Progenitor cell of endocrine pancreas (in vitro differentiated cells): ENCODE measurements at regions not wholly inside any gene's neighbourhood (a gene's known extent, or its start where the extent isn't known, plus 50 kb on each side); places are given as distances from the start of the nearest gene placed in this dataset.
"Not testable (repeated sequence)": the region's sequence is repeated elsewhere in the genome, so short reads cannot be mapped to it uniquely, and the experiment has no call there.

ENCODE experiments used
- DNase-seq: peaks from one replicate; pipeline ENCODE4 v3.0.0; 2021; ENCODE audit warnings: low spot score; ENCODE audit not compliant: unreplicated experiment
- H3K27ac Mint-ChIP-seq: 2 replicates; pipeline ENCODE4 v1.8.0; 2021; ENCODE audit warnings: mild to moderate bottlenecking, moderate library complexity, mixed read lengths
- H3K27me3 Mint-ChIP-seq: 2 replicates; pipeline ENCODE4 v1.8.0; 2021; ENCODE audit warnings: mixed read lengths
- H3K36me3 Mint-ChIP-seq: 2 replicates; pipeline ENCODE4 v1.8.0; 2022; ENCODE audit warnings: mixed read lengths; ENCODE audit not compliant: insufficient read depth
- H3K4me1 Mint-ChIP-seq: 2 replicates; pipeline ENCODE4 v1.8.0; 2021; ENCODE audit warnings: low read depth, mixed read lengths
- H3K4me3 Mint-ChIP-seq: 2 replicates; pipeline ENCODE4 v1.8.0; 2021; ENCODE audit warnings: low read depth, mild to moderate bottlenecking, moderate library complexity, mixed read lengths
- H3K9me3 Mint-ChIP-seq: 2 replicates; pipeline ENCODE4 v1.8.0; 2021; ENCODE audit warnings: low read depth, mixed read lengths

DNA sequence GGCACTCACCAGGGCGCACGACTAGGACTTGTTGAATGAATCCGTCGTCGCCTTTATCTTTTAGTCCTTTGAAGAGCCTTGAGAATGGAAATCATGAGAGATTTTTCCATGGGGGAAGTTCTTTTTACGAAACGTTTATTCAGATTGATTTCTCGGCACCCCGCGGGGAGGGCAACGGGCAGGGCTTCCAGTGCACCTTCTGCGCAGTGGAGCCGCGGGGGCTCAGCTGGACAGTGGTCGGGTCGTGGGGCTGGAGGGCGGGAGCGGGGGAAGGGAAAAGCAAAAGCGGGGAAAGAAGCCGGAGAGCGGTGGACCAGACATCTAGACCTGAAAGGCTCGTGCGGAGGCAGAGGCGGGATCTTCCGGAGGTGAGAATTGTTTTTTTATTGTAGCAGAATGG lies 50.6 kb upstream of the NBPF20 start:
- Mint-ChIP-seq H3K4me3 (peak overlapping the region; percentile 66), H3K27me3 (peaks cover 20% of the 10 kb centered on the region)
- DNase-seq, H3K36me3 Mint-ChIP-seq, H3K4me1 Mint-ChIP-seq, H3K27ac Mint-ChIP-seq, H3K9me3 Mint-ChIP-seq: not testable (repeated sequence)

DNA sequence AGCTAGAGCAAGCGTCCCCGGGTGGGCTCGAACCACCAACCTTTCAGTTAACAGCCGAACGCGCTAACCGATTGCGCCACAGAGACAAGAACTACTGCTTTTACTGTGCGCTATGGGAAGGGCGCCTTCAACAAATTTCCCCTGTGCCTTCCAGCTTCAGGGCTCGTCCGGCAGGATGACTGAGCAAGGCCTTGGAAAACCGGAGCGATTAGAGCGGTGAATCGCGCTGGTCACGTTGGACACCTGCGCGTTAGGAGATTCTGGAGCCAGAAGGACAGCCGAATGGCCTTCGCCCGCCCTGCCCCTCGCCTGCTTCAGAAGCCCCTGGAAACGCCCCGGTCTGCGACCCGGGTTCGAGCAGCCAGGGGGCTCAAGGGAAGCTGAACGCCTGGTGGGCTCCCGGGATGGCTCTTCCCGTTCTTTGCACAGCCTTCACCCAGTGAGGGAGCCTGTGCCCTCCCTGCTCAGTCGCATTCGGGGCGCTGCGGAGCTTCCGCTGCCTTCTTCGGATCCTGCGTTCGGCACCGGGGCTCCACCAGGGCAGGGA lies 50.0 kb upstream of the NBPF20 start:
- DNase-seq, H3K36me3 Mint-ChIP-seq, H3K4me1 Mint-ChIP-seq, H3K9me3 Mint-ChIP-seq: not testable (repeated sequence)
- H3K4me3 Mint-ChIP-seq, result peak overlapping the region; percentile 66
- peaks cover 20% of the 10 kb centered on the region for H3K27me3 Mint-ChIP-seq
- peak overlapping the region; percentile 88 for H3K27ac Mint-ChIP-seq
